Stimulated activated CD8-positive, alpha-beta memory T cell treated with anti-CD3 and anti-CD28 coated beads, Interleukin-7, amount 100 ng/mL, for 1 hour (primary cell): ENCODE measurements at regions not wholly inside any gene's neighbourhood (a gene's known extent, or its start where the extent isn't known, plus 50 kb on each side); places are given as distances from the start of the nearest gene placed in this dataset.
"Not testable (repeated sequence)": the region's sequence is repeated elsewhere in the genome, so short reads cannot be mapped to it uniquely, and the experiment has no call there.

ENCODE experiments used
- DNase-seq, 2 donors: peaks; one replicate each; pipeline ENCODE4 v3.0.0-alpha.2; 2020; ENCODE audit warnings: low read depth in 2 of 2

DNA sequence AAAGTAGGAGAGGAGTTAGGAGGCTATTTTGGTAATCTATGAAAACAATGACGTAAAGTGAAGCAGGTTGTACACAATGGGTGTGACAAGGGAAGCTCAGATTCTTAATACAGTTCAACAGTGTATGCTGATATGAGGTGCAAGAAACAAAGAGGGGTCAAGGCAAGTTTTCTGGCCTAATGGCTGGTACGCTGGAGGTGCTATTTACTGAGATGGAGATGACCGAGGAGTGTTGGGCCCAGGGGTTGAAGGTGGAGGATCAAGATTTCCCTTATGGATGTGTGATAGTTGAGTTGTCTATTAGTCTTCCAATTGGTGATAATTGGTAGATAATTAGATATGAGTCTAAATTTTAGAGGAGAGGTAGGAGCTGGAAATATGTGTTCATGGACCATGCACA, 194.0 kb downstream of the FOXD4L6 start:
- DNase-seq, result not testable (repeated sequence)

DNA sequence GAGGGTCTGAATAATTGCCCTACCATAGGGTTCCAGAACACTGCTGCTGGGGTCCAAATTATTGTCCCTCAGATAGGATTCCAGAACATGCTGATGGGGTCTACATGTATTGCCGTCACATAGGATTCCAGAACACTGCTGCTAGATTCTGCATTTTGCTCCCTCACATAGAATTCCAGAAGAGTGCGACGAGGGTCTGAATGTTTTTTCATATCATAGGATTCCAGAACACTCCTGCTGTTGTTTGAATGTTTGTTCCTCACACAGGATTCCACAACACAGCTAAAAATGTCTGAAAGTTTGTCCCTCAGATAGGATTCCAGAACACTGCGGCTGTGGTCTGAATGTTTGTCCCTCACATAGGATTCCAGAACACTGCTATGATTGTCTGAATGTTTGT, 198.1 kb downstream of the FOXD4L6 start:
- DNase-seq, result not testable (repeated sequence)

DNA sequence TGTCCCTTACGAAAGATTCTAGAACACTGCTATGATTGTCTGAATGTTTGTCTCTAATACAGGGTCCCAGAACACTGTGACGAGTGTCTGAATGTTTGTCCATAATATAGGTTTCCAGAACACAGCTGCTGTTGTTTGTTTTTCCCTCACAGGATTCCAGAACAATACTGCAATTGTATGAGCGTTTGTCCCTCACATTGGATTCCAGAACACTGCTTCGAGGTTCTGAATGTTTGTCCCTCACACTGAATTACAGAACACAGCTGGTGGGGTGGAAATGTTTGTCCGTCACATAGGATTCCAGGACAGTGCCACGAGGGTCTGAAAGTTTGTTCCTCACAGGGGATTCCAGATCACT, 199.0 kb downstream of the FOXD4L6 start:
- not testable (repeated sequence) for DNase-seq

DNA sequence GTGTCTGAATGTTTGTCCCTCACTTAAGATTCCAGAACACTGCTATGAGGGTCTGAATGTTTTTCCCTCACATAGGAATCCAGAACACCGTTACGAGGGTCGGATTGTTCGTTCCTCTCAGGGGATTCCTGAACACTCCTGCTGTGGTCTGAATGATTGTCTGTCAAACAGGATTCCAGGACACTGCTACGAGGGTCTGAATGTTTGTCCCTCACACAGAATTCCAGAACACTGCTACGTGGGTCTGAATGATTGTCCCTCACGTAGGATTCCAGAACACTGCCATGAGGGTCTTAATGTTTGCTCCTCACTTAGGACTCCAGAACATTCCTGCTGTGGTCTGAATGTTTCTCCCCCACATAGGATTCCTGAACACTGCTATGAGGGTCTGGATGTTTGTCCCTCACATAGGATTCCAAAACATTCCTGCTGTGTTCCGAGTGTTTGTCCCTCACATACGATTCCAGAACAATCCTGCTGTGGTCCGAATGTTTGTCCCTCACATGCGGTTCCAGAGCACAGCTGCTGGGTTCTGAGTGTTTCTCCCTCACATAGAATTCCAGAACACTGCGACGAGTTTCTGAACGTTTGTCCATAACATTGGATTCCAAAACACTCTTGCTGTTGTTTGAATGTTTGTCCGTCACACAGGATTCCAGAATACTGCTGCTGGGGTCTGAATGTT, 199.5 kb downstream of the FOXD4L6 start:
- no peak for DNase-seq

DNA sequence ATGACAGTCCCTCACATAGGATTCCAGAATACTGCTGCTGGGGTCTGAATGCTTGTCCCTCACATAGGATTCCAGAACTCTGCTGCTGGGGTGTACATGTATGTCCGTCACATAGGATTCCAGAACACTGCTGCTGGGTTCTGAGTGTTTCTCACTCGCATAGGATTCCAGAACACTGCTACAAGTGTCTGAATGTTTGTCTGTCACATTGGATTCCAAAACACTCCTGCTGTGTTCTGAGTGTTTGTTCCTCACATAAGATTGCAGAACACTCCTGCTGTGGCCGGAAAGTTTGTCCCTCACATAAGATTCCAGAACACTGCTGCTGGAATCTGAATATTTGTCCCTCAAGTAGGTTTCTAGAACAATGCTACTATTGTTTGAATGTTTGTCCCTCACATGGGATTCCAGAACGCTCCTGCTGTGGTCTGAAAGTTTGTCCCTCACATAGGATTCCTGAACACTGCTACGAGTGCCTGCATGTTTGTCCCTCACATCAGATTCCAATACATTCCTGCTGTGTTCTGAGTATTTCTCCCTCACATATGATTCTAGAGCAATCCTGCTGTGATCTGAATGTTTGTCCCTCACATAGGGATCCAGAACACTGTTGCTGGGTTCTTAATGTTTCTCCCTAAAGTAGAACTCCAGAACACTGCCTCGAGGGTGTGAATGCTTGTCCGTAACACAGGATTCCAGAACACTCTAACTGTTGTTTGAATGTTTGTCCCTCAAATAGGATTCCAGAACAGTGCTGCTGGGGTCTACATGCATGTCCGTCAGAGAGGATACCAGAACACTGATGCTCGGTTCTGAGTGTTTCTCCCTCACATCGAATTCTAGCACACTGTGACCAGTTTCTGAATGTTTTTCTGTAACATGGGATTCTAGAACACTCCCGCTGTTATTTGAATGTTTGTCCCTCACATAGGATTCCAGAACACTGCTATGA, 200.4 kb downstream of the FOXD4L6 start:
- no peak for DNase-seq

DNA sequence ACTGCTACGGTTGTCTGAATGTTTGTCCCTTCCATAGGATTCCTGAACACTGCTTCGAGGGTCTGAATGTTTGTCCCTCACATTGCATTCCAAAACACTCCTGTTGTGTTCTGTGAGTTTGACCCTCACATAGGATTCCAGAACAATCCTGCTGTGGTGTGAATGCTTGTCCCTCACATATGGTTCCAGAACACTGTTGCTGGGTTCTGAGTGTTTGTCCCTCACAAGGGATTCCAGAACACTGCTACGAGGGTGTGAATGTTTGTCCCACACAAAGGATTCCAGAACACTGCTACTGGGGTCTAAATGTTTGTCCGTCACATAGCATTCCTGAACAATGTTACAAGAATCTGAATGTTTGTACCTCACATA, 201.2 kb downstream of the FOXD4L6 start:
- no peak for DNase-seq

DNA sequence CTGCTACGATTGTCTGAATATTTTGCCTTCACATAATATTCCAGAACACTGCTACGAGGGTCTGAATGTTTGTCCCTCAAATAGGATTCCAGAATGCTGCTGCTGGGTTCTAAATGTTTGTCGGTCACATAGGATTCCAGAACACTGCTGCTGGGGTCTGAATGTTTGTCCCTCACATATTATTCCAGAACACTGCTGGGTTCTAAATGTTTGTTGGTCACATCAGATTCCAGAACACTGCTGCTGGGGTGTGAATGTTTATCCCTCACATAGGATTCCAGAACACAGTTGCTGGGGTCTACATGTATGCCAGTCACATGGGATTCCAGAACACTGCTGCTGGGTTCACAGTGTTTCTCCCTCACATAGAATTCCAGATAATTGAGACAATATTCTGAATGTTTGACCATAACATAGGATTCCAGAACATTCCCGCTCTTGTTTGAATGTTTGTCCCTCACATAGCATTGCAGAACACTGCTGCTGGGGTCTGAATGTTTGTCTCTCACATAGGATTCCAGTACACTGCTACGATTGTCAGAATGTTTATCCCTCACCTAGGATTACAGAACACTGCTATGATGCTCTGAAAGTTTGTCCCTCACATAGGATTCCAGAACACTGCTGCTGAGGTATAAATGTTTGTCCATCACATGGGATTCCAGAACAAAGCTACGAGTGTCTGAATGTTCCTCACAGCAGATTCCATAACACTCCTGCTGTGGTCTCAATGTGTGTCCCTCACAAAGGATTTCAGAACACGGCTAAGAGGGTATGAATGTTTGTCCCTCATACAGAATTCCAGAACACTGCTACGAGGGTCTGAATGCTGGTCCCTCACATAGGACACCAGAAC, 201.8 kb downstream of the FOXD4L6 start:
- no peak for DNase-seq

DNA sequence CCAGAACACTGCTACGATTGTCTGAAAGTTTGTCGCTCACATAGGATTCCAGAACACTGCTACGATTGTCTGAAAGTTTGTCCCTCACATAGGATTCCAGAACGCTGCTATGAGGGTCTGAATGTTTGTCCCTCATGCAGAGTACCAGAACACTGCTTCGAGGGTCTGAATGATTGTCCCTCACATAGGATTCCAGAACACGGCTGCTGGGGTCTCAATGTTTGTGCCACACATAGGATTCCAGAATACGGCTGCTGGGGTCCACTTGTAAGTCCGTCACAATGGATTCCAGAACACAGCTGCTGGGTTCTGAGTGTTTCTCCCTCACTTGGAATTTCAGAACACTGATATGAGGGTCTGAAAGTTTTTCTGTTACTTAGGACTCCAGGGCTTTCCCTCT, 203.3 kb downstream of the FOXD4L6 start:
- DNase-seq, result no peak

DNA sequence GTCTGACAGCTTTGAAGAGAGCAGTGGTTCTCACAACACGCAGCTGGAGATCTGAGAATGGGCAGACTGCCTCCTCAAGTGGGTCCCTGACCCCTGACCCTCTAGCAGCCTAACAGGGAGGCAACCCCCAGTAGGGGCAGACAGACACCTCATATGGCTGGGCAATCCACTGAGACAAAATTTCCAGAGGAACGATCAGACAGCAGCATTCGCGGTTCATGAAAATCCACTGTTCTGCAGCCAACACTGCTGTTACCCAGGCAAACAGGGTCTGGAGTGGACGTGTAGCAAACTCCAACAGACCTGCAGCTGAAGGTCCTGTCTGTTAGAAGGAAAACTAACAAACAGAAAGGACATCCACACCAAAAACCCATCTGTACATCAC, 212.1 kb downstream of the FOXD4L6 start:
- not testable (repeated sequence) for DNase-seq

DNA sequence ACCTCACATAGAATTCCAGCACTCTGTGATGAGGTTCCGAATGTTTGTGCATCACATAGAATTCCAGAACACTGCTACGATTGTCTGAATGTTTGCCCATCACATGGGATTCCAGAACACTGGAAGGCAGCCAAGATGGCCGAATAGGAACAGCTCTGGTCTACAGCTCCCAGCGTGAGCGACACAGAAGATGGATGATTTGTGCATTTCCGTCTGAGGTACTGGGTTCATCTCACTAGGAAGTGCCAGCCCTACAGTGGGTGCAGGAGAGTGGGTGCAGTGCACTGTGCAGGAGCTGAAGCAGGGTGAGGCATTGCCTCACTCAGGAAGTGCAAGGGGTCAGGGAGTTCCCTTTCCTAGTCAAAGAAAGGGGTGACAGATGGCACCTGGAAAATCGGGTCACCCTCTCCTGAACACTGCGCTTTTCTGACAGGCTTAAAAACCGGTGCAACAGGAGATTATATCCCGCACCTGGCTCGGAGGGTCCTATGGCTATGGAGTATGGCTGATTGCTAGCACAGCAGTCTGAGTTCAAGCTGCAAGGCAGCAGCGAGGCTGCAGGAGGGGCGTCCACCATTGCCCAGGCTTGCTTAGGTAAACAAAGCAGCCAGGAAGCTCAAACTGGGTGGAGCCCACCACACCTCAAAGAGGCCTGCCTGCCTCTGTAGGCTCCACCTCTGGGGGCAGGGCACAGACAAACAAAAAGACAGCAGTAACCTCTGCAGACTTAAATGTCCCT, 212.7 kb downstream of the FOXD4L6 start:
- not testable (repeated sequence) for DNase-seq

DNA sequence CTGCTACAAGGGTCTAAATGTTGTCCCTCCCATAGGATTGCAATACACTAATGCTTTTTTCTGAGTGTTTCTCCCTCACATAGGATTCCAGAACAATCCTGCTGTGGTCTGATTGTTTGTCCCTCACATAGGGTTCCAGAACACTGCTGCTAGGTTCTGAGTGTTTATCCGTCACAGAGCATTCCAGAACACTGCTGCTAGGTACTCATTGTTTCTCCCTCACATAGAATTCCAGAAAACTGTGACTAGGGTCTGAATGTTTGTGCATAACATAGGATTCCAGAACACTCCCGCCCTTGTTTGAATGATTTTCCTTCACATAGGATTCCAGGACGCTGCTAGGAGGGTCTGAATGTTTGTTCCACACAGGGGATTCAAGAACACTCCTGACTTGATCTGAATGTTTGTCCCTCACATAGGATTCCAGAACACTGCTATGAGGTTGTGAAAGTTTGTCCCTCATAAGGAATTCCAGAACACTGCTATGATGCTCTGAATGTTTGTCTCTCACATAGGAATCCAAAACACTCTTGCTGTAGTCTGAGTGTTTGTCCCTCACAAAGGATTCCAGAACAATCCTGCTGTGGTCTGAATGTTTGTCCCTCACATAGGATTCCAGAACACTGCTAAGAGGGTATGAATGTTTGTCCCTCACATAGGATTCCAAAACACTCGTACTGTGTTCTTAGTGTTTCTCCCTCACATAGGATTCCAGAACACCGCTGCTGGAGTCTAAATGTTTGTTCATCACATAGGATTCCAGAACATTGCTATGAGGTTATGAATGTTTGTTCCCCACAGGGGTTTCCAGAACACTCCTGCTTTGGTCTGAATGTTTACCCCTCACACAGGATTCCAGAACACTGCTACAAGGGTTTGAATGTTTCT, 213.5 kb downstream of the FOXD4L6 start:
- no peak for DNase-seq

DNA sequence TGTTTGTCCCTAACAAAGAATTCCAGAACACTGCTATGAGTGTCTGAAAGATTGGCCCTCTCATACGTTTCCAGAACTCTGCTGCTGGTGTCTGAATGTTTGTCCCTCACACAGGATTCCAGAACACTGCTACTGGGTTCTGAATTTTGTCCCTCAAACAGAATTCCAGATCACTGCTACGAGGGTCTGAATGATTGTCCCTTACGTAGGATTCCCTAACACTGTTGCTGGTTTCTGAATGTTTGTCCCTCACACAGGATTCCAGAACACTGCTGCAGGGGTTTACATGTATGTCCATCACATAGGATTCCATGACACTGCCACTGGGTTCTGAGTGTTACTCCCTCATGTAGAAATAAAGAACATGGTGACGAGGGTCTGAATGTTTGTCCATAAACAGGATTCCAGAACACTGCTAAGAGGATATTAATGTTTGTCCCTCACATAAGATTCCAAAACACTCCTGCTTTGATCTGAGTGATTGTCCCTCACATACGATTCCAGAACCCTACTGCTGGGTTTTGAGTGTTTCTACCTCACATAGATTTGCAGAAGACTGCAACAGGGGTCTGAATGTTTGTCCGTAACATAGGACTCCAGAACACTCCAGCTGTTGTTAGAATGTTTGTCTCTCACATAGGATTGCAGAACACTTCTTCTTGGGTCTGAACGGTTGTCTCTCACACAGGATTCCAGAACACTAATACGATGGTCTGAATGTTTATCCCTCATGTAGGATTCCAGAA, 214.4 kb downstream of the FOXD4L6 start:
- DNase-seq, result no peak

DNA sequence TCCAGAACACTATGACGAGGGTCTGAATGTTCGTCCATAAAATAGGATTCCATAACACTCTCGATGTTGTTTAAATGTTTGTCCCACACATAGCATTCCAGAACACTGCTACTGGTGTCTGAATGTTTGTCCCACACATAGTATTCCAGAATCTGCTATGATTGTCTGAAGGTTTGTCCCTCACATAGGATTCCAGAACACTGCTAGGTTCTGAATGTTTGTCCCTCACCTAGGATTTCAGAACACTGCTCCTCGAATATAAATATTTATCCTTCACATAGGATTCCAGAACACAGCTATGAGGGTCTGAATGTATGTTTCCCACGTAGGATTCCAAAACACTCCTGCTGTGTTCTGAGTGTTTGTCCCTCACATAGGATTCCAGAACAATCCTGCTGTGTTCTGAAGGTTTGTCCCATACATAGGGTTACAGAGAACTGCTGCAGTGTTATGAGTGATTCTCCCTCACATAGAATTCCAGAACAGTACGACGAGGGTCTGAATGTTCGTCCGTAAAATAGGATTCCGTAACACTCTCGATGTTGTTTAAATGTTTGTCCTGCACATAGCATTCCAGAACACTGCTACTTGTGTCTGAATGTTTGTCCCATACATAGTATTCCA, 215.3 kb downstream of the FOXD4L6 start:
- DNase-seq, result no peak

DNA sequence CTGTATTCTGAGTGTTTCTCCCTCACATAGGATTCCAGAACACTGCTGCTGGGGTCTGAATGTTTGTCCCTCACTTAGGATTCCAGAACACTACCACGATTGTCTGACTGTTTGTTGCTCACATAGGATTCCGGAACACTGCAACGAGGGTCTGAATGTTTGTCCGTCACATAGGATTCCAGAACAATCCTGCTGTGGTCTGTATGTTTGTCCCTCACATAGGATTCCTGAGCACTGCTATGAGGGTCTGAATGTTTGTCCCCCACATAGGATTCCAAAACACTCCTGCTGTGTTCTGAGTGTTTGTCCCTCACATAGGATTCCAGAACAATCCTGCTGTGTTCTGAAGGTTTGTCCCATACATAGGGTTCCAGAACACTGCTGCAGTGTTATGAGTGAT, 215.8 kb downstream of the FOXD4L6 start:
- DNase-seq, result not testable (repeated sequence)

DNA sequence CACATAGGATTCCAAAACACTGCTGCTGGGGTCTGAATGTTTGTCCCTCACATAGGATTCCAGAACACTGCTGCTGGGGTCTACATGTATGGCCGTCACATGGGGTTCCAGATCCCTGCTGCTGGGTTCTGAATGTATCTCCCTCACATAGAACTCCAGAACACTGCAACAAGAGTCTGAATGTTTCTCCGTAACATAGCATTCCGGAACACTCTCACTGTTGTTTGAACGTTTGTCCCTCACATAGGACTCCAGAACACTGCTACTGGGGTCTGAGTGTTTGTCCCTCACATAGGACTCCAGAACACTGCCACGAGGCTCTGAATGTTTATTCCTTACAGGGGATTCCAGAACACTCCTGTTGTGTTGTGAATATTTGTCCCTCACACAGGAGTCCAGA, 216.8 kb downstream of the FOXD4L6 start:
- no peak for DNase-seq

DNA sequence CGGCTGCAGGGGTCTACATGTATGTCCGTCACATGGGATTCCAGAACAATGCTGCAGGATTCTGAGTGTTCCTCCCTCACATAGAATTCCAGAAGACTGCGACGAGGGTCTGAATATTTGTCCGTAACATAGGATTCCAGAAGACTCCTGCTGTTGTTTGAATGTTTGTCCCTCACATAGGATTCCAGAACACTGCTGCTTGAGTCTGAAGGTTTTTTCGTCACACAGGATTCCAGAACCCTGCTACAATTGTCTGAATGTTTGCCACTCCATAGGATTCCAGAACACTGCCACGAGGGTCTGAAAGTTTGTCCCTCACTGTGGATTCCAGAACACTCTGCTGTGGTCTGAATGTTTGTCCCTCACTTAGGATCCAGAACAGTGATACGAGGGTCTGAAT, 217.5 kb downstream of the FOXD4L6 start:
- DNase-seq, result not testable (repeated sequence)

DNA sequence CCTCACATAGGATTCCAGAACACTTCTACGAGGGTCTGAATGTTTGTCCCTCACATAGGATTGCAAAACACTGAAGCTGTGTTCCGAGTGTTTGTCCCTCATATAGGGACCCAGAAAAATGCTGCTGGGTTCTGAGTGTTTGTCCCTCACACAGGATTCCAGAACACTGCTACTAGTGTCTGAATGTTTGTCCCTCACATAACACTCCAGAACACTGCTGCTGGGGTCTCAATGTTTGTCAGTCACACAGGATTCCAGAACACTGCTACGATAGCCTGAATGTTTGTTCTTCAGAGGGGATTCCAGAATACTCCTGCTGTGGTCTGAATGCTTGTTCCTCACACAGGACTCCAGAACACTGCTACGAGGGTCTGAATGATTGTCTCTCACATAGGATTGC, 218.7 kb downstream of the FOXD4L6 start:
- no peak for DNase-seq

DNA sequence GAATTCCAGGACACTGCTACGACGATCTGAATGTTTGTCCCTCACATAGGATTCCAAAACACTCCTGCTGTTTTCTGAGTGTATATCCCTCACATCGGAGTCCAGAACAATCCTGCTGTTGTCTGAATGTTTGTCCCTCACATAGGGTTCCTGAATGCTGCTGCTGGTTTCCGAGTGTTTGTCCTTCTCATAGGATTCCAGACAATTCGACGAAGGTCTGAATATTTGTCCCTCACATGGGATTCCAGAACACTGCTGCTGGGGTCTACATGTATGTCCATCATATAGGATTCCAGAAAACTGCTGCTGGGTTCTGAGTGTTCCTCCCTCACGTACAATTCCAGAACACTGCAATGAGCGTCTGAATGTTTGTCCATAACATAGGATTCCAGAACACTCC, 219.4 kb downstream of the FOXD4L6 start:
- not testable (repeated sequence) for DNase-seq
